ENCODE measurements at regions not wholly inside any gene's neighbourhood (a gene's known extent, or its start where the extent isn't known, plus 50 kb on each side); places are given as distances from the start of the nearest gene placed in this dataset.

DNA sequence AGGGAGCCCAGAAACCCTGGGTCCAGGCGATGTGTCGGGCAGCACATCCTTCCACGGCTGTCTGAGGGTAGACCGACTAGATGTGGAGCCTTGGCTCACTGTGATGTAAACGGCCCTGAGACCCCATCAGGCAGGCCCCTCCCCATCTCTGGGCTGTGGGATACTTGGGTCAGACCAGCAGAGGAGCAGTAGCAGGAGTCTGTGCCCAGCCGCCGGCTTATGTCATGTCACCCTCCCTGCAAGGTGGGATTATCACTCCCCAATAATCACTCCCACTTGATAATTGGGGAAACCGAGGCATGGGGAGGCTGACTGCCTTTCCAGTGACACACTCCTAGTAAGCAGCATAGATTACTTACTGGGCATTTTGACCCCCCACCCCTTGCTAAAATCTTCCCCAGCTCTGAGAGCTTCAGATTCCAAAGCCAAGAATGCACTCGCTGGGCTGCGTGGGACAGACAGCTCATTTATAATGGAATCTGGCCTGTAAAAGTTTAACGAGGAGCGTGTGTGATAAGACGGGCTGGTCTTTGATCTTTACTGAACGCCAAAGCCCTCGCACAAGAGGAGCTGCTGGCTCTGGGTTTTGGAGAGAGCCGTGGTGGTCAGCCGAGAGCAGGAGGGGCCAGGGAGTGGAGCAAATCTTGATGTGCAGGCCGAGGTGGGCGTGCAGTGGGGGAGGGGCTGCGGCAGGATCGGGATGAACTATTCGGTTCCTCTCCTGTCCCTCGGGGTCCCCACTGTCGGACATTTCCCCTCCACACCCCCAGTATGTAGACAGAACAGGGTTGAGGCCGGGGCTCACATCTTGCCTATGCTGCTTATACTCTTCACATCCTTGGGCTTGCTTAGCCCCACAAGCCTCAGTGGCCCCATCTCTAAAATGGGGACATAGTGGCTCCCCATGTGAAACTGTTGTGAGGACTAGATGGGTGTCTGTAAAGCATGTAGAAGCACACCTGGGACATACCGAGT lies 200.0 kb downstream of the GLI2 start:
- ATAC-seq (no peak), DNase-seq (ENCODE audit: missing footprints) (no peak)
- intact Hi-C loops (cut with DNase I) = no loop called here

DNA sequence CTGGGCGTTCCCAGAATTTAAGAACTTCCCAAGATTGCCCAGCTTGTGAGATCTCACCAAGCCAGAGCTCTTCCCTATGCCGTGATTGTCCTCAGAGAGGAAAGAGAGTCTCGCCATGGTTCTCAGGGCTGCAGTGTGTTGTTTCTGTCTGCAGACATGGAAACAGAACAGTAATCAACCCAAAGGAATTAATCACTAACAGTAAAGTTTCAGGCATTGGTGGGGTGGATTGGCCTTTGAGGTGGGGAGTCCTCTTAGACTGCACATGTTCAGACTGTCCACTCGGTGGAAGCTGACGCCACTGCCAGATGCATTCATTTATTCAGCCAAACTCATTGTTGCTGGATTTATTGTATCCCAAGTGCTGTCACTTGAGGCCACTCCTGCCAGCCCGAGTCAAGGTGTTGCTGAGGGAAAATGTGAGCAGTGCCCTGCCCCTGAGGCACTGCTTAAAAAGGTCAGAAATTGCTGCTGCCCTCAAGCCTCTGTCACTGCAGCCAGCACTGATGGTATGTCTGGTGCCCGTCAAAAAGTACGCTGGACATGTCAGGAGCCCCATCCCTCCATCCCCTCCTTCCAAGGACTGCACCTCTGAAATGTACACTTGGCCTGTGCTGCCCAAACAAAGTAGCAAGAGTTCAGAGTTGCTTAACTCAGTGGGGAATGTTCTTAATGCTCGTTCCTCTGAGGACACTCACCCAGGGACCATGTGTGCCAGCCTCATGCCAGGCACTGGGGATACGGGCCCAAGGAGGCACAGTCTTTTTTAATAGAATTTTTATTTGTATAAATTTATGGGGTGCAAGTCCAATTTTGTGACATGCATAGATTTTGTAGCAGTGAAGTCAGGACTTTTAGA lies 201.0 kb downstream of the GLI2 start:
- no peak for DNase-seq (ENCODE audit: missing footprints)
- ATAC-seq = no peak
- intact Hi-C loops (cut with DNase I) = no loop called here

DNA sequence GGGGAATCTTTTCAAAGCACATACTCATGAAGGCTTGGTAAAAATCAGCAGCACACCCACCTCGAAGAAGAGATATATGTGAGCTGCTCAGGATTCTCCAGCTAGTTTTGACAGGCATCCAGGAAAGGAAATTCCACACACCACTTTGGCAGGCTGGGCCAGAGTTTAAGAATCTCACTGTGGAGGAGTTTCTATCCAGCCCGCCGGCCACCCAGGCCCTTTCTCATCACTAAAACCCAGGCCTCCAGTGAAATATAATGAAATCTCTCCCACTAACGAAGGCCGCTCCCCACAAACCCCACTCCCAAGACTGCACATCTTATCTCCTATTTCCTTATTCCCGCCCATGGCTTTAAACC lies 202.0 kb downstream of the GLI2 start:
- intact Hi-C loops (cut with DNase I) = no loop called here
- ATAC-seq (no peak), DNase-seq (ENCODE audit: missing footprints) (peak; percentile 46)

DNA sequence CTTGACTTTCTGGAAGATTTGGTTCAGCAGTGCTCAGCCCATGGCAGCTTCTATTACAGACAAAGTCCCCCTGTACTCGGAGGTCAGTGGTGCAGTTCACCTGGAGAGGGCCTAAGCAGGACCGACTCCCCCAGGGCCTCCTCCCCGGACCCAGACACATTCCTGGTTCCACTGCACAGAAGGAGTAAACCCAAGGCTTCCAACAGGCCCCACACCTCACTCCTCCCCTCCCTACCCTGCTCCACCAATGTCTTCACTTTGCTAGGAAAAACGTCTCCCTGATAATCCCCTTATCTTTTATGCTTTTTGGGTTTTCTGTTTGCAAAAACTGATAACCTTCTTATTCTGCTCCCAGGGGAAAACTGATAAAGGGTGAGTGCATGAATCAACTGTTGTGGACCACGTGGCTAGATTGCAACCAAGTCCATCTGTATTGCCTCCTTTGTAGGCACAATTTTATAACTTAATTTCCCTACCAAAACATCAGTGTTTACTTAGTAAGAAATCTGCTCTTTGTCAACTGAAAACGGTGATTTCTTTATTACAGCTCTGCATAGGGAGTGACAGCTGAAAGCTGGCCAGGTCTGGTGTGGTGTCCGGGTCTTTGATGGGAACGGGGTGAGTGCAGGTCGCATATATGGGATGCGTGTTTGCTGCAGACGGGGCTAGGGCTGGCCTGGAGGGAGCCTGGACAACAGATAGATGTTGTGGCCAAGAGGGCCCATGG lies 202.5 kb downstream of the GLI2 start:
- ATAC-seq (peak; percentile 22), DNase-seq (ENCODE audit: missing footprints) (no peak)
- intact Hi-C loops (cut with DNase I) = no loop called here

DNA sequence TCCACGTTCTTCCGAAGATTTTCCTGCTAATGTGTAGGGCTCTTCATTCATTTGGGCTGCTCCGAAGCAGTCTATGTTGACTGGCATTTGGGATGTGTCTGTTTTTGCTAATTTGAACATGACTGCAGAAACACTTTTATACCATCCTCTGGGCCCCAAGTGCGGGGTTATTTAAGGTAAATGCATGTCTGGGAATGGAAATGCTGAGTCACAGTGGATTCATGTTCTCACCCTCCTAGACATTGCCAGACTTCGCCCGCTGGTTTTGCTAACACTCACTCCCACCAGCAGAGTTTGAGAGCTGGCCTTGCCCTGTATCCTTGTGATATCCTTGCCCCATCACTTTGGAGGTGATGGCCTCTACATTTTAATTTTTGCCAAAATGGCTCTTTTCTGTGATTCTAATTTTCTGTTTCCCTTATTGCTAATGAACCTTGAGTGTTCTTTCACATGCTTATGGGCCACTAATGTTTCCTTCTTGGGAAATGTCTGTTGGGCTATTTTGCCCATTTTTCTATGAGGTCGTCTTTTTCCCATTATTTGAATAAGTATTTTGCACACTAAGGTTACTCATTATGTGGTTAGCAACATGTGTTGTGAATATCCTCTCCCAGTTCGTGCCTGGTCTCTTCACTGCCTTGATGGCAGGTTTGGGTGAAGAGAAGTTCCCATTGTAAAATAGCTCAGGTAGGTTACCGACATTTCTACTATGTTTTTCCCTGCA lies 204.1 kb downstream of the GLI2 start:
- intact Hi-C loops (cut with DNase I) = no loop called here
- DNase-seq (ENCODE audit: missing footprints) = no peak
- no peak for ATAC-seq

DNA sequence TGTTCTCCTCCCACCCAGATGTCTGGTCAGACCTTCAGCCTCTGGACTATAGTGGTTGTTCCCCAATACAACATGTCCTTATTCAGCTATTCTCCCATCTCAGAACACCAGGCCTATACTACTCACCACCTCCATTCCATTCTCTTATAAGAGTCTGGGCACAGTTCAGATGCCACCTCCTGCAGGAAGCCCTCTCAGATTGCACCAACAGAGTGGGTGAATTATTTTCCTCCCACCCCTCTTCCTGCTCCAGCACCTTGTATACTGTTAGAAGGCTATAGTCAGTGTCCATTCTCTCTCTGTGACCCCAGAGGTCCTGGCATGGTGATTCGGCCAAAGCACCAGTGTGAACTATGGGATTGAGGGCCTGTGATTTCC lies 204.6 kb downstream of the GLI2 start:
- intact Hi-C loops (cut with DNase I) = no loop called here
- DNase-seq (ENCODE audit: missing footprints) (no peak), ATAC-seq (no peak)

DNA sequence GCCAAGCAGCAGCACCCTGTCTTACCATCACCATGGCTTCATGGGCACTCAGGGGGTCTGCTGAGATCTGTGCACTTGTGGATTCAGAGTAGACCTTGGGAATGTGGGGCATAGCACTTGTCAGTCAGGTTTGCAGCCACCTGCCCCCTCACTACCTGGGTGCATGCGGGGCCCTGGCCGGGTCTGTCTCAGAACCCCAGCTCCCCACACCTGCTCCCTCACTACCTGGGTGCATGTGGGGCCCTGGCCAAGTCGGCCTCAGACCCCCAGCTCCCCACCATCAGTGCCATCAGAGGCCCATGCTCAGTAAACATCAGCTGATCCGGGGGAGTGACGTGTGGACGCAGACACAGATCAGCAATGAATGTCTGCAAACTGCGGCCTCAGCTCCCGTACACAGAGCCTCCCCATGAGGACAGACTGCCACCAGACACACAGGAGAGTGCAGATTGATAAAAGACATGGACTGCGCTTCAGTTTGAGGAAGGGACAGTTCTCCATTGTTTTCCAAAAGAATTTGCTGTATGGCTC lies 205.1 kb downstream of the GLI2 start:
- DNase-seq (ENCODE audit: missing footprints) = peak; percentile 50
- no peak for ATAC-seq
- intact Hi-C loops (cut with DNase I) = no loop called here

DNA sequence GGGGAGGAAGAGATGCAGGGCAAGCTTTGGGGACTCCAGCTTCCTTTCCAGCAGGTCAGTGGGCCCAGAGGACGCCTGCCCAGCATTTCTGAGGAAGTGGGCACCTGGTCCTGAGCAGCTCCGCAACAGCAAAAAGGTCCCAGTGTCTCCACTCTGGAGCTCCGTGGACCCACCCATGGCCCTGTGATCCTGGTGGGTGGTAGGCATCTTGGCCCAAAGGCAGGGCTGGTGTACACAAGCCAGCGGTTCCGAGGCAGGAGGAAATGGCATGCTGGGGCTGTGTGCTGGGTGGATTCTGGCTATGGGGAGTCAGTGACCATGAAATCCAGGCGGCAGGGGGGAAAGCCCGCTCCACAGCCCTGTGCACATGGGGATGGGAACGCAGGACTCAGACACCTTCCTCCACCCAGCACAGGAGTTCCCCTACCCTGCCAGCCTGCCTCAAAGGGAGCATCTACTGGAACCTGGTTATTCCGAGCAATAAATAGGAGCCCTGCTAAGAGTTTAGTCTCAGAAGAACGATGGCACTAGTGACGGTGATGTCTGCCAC lies 206.0 kb downstream of the GLI2 start:
- intact Hi-C loops (cut with DNase I) = no loop called here
- peak; percentile 43 for DNase-seq (ENCODE audit: missing footprints)
- ATAC-seq = no peak

DNA sequence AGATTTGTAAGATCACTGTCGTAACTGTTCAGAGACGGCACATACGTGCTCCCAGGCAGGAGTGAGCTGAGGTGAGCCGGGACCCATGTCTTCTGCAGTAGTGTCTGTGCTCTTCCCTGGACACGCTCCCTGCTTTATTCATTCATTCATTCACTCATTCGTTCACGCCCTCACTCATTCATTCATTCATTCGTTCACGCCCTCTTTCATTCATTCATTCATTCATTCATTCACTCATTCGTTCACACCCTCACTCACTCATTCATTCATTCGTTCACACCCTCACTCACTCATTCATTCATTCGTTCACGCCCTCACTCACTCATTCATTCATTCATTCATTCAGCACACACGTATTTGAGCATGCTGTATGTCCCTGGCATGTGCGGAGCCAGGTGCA lies 207.0 kb downstream of the GLI2 start:
- no peak for ATAC-seq
- intact Hi-C loops (cut with DNase I) = no loop called here
- no peak for DNase-seq (ENCODE audit: missing footprints)

DNA sequence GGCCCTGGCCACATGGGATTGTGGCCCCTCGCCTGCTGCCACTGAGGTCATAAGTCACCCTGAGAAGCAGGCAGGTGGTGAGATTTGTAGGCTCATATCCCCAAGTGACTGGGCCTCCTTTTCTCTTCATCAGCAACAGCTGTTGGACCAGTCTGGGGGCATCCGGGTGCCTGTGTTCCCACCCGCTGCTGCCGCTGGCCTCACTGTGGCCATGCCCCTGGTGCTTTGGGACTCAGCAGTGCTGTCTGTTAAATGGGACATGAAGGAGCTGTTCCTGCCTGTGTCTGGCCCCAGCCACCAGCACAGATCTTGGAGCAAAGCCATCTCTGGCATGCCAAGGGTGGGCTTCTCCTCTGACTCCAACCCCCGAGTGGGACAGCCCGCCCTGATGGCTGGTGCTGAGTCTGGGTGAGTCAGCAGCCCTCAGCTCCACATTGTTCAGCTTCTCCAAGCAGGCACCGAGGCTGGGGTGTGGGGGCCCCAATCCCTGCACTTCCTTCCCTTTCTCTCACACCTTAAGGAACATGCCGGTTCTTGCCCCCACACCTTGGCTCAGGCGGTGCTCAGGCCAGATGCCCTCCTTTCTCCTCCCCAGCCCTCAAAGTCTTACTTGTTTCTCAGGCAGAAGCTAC lies 207.9 kb downstream of the GLI2 start:
- intact Hi-C loops (cut with DNase I) = no loop called here
- DNase-seq (ENCODE audit: missing footprints) (peak; percentile 49), ATAC-seq (no peak)

DNA sequence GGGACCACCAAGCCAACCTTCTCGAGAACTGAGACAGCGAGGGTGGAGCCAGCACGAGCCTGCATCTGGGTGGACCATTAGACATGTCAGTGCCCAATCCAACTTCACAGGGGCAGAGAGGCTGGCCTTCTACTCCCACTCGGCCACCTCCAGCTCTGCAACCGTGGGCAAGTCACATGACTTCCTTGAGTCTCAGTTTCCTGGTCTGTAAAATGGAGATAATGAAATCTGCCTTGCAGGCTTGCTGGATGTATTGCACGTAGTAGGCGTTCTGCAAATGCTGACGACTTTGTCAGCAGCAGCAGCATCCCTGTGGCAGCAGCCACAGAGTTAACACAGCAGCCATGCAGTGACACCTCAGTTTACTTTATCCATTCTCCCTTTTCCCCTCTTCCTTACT lies 208.9 kb downstream of the GLI2 start:
- ATAC-seq (no peak), DNase-seq (ENCODE audit: missing footprints) (peak; percentile 33)
- intact Hi-C loops (cut with DNase I) = no loop called here

DNA sequence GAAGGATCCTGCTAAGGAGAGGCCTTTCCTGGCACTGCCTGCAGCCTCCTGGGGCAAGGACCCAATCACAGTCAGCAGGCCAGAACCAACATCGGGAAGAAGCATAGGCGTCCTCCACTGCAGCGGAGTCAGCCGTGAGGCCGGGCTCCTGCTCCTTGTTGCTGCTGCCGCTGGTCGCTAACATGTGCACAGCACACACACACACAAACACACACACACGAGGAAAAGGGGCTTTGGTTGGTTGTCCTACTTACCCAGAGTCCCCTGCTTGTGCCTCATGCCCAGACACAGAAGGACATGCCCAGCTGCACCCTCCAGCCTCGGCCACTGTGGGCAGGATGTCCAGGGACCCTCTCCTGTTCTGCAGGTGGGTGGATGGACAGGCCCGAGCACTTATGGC lies 209.4 kb downstream of the GLI2 start:
- intact Hi-C loops (cut with DNase I) = no loop called here
- ATAC-seq (no peak), DNase-seq (ENCODE audit: missing footprints) (peak; percentile 51)

DNA sequence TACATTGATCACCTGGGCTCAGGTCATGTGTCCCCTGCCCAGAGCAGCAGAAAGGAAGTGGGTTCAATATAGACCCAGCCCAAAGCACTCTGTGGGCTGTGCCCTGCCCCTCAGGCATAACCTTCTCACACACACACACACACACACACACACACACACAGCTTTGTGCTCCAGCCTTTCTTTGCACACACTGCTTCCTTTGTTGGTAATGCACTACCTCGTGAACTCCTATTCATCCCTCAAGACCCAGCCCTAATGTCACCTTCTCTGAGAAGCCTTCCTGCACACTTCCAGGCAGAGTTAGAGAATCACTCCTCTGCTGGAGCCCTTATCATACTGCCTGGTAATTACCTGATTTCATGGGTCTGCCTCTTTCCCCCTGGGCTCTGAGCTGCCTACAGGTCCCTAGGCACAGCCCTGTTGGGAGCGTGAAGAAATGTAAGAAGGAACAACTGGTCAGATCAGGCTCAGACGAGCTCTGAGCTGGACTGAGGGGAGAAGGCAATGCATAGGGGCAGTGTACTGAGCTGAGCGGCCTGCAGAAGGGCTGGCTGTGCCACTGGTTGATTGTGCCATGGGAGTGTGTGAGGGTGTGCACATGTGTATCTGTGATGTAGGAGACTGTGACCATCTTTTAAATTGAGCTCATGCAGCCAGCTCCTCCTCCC lies 210.3 kb downstream of the GLI2 start:
- intact Hi-C loops (cut with DNase I) = no loop called here
- peak; percentile 11 for DNase-seq (ENCODE audit: missing footprints)

DNA sequence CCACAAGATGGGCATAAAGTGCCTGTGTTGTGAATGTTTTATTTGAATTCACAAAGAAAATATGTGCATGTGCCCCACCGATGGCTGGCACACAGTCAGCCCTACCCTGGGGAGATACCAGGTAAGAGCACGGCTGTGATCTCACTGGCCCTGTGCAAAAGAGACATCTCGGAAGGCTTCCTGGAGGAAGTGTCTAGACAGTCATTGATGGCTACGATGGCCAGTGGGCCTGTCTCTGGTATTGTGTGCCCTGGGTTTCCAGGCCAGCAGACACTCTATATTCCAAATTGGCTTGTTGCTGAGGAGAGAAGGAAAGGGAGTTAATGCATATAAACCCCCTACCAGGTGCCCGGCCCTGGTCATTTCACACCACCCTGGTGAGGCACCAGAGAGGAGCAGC lies 211.7 kb downstream of the GLI2 start:
- ATAC-seq = no peak
- intact Hi-C loops (cut with DNase I) = no loop called here
- DNase-seq (ENCODE audit: missing footprints) = peak; percentile 9

More for the DNA sequence above, 210.3 kb downstream of the GLI2 start:
- no peak for ATAC-seq

DNA sequence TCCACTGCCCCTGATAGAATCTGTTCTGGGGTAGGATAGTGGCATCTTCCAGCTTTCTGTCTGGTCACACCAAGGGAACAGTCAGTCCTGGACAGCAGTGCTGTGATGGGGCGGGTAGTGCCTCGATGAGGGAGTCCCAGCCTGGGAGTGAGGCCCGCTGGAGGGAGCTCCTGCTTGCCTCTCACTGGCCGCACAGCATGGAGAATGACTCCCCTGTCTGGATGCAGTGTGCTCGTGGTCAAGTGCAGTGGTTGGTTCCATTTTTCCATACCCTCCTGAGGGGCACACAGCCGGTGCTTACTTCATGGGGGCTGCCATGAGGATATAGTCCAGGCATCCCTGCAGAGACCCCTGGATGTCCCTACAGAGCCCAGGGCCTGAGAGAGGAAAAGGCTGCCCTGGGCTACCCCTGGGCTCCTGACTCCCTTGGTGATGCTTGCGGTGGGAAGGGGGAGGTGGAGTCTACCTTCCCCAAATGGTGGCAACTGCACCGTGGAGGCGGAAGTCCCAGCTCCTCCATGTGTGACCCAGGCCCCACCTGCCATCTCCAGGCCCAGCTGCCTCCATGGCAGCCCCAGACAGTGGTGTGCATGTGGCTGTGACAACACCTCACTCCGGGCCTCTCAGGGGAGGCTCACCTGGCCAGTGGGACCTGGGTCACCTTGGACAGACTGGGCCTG lies 212.5 kb downstream of the GLI2 start:
- ATAC-seq = no peak
- peak; percentile 30 for DNase-seq (ENCODE audit: missing footprints)
- intact Hi-C loops (cut with DNase I) = no loop called here

DNA sequence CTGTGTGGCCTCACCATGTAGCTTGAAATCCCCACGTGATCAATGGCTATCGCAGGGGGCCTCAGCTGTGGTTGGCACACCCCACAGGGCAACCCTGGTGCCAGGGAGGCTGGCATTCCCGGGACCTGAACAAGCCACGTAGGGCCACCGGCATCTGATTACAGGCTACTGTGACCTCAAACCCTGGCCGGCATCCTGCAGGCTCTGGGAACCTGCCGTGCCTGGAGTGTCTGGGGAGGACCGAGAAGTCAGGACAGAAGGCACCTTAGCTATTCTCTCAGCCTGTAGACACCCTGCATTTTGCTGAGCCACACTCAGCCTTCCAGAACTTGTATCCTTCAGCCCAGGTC lies 213.0 kb downstream of the GLI2 start:
- no peak for ATAC-seq
- DNase-seq (ENCODE audit: missing footprints) = peak; percentile 43
- intact Hi-C loops (cut with DNase I) = no loop called here
